Fibroblast of skin of scalp (primary cell): ENCODE measurements at regions not wholly inside any gene's neighbourhood (a gene's known extent, or its start where the extent isn't known, plus 50 kb on each side); places are given as distances from the start of the nearest gene placed in this dataset.
A peak's percentile ranks its signal among the peaks of the same experiment; 100 is the strongest.
"Not testable (repeated sequence)": the region's sequence is repeated elsewhere in the genome, so short reads cannot be mapped to it uniquely, and the experiment has no call there.

ENCODE experiments used
- DNase-seq: peaks from one replicate; pipeline ENCODE4 v3.0.0-alpha.2; 2013

DNA sequence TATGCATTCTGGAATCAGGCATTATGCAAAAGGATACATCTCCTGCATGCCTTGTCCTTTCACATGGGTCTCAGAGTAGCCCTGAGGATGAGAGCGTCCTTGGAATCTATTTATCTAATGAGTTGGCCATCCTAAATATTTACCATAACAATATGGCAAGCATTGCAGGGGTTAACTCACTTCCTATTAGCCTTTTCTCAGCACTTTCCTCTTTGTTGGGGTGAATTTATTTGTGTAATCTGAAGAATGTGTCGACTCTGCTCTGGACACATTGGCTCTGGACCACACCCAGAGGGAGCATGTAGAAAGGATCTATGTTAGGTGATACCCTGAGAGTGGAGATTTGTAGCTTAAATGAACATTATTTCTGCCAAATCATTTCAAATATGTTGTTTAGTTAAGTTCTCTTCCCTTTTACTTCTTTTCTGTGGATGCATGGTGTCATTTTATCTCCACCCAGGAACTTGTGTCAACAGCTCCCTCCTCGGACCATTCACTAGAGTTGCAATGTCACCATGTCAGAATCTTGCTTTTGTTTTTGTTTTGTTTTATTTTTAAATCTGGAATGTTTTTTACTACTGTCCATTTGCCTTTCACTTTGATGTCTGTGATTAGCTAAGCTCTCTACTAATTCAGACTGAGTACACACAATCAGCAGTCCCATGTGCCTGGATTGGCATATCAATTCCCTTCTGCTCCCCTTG, 757.0 kb upstream of the MMS22L start:
- DNase-seq, result peak; percentile 18

DNA sequence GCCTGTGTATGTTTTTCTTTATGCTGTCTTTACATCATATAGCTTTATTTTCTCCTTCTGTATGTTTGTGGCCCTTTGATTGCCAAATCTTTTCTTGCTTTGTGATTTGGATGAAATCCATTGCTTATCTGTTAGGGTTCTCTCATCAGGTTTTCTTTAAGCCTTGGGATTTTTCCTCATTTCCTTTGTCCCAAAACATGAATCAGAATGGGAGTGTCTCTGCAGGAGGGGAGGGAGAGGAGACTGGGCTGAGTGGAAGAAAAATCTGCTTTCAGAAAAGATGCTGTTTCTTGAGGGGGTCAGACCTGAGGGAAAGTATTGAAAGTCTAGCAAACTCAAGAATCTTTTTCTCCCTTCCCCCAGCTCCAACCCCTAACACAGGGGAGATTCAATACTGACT, 758.0 kb upstream of the MMS22L start:
- no peak for DNase-seq

DNA sequence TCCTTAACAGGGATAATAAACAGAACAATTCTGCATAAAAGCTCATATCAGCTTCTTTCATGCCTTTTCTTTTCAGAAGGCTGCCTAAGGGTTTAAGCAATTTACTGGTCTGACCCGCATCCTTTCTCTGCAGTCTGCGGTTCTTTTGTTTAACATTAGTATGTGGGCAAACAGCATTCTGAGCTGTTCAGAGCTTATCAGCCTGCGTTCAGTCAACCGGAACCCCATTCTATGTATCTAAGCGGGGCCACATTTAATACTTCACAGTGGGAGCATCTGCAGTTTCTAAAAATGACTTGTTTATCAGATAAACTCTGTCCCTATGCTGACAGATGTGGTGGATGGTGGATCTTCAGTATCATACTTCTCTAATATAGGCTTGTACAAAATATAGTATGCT, 758.9 kb upstream of the MMS22L start:
- DNase-seq, result no peak

DNA sequence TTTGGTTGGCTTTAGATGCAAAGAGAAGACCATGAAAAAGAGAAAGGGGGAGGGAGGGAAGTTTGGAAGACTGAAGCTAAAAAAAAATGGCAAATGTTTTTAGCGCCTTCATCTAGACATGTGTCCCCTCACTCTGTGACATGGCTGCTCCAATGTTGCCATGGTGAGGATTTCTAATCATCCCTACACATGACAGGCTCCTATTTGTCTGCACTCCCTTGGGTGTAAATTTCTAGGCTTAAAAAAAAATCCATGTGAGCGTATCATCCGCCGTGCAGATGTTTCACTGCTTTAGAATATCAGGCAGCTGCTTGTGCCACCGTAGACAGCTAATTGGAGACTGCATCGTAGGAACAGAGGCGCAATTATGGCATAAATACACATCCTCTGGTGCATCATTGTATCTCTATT, 761.1 kb upstream of the MMS22L start:
- no peak for DNase-seq

DNA sequence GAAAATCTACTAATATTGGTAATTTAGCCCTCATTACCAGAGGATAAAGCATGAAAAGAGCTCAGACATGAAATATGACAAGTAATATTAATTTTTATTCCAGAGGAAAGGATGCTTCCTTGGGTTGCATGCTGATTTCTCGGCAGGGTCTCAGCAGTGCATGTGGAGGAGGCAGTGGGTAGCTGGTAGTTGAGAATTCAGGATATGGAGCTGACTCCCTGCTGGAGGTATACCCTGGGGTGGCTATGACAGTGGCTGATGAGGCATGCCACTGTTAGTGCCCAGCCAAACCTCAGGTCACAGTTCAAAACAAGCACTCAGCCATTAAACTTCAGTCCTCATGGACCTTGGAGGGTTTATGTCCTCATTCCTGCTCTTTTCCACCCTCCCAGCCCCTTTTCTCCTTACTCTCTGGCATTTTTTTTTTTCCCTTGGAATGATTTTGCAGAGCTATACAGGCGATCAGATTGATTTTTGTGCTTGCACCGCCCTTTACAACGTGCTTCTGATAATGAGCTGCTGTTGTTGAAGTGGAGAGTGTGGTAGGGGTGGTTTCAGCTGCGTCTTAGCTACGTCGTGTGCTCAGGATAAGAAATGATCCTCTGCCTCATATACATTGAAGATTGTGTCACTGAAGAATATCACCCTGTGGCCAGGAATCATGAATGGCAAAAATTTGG, 761.9 kb upstream of the MMS22L start:
- no peak for DNase-seq

DNA sequence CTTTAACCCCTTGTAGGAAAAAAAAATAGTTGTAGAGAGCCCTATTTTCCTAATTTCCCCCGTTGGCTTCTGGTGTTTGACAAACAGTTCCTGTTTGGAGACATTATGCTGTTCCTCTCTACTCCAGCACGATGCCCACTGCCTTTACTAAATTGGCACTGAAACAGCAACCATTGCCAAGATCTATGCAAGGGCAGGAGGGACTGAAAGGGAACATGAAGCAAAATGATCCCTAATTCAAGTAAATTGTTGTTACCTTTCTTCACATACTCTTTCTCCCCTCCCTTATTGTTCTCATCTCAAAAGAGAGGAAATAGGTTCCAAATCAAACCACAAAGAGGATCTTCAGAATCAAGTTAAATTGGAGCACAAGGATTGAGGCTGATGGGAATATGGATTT, 764.1 kb upstream of the MMS22L start:
- DNase-seq, result no peak

DNA sequence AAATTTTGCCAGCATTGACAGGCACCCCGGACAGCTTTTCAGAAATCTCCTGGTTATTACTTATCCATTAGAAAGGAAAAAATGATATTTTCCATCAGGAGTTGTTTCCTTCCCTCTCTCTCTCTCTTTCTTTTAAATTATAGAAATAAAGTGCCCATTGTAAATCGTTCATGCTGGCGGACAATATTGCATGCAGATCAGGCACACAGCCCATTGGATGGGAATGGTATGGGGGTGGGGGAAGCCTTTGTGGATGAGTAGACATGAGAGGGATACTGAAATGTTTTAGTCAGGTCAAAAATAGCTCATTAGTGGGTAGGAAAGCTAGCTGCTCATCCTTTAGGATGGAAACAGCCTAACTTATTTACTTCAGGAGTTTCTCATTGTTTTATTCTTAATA, 764.9 kb upstream of the MMS22L start:
- DNase-seq, result no peak

DNA sequence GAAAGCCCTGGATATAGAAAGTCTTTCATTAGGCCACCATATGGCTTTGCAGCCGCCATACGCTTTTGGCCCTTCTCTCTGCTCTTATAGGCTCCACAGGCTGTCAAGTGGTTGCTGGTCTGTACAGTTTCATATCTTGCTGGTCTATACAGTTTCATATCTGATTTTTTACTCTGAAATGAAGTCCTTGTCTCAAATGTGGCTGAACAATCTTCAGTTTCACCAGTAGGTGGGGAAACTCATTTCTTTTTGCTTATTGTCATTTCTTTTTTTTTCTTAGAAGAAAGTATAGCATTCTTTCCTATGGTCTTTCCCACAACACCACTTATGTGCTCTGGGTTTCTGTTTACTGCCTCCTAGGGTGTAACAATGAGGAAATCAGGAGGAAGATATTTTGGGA, 771.4 kb upstream of the MMS22L start:
- DNase-seq, result peak; percentile 14

DNA sequence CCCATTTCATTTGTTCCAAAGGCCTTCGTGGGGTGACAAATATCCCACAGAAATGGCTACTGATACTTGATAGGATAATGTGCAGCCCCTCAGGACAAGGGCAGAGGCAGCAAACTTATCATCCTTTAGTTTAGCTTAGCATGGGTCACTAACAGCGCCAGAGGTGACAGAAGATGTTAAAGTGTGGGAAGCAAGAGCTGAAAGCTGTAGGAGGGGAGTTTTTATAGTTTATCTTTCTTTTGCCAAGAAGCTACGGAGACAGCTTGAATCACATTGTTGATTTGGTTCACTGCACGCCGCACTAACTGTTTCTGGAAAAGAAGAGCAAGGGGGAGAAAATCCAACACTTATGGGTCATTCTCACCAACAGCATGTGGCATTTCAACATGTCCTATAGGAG, 773.9 kb upstream of the MMS22L start:
- no peak for DNase-seq

DNA sequence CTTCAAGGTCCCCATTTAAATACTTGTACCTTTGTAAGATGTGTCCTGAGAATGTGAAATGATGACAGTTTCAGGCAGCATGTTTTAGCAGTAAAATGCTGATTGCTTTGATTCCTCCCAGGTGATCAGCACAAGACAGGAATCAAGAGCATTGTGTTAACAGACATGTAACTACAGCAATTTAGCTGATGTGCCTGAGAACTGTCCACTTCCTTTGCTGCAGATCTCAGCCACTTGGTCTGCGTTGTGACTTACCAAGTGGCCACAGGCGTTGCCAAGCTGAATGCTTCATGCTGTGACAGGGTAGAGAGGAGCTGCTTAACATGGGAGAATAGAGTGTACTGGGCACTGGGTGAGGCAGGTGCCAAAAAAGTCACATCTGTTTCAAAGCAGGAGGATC, 767.0 kb upstream of the POU3F2 start:
- no peak for DNase-seq

DNA sequence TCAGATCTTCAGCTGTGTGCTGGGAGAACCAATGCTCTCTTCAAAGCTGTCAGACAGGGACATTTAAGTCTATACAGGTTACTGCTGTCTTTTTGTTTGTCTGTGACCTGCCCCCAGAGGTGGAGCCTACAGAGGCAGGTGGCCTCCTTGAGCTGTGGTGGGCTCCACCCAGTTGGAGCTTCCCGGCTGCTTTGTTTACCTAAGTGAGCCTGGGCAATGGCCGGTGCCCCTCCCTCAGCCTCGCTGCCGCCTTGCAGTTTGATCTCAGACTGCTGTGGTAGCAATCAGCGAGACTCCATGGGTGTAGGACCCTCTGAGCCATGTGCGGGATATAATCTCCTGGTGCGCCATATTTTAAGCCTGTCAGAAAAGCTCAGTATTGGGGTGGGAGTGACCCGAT, 745.8 kb upstream of the POU3F2 start:
- DNase-seq, result not testable (repeated sequence)

DNA sequence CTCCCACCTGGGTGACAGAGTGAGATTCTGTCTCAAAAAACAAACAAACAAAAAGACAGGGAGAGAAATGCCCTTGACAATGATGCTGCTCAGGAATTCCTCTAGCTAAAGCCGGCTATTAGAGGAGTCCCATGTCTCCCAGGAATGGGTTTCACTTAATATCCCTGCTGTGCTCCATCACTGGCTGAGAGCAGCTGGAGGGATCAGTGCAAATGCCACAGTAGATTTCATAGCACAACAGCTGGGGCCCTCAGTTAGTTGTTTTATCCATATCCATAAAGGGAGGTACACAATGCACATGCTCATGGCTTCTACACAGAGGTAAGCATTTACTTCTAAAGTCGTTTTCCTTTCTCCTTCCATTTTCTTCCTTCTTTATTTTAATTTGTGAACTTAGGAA, 742.0 kb upstream of the POU3F2 start:
- DNase-seq, result no peak

DNA sequence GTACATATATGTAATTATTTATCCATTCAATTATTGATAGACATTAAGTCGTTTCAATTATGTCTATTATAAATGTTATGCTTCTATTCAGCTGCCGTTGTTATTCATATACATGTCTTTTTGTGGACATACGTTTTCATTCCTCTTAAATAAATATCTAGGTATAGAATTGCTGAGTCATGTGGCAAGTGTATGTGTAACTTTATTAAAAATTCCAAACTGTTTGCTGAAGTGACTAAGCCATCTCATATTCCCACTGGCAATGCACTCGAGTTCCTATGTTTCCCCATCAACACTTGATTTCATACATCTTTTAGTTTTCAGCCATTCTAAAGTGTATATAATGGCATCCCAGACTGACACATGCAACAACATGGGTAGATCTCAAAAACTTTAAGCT, 739.7 kb upstream of the POU3F2 start:
- no peak for DNase-seq

DNA sequence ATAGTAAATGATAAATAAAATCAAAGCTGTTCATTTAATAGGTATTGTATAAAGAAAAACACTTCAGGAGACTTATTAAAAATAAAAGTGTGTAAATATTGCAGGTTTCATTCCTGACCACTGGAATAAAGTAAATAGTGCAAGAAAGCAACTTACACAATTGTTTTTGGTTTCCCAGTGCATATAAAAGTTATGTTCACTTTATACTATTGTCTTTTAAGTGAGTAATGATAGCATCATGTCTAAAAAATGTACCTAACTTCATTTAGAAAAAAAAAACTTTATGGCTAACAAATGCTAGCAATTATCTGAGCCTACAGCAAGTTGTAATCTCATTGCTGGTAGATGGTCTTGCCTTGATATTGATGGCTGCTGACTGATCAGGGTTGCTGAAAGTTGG, 726.6 kb upstream of the POU3F2 start:
- no peak for DNase-seq

DNA sequence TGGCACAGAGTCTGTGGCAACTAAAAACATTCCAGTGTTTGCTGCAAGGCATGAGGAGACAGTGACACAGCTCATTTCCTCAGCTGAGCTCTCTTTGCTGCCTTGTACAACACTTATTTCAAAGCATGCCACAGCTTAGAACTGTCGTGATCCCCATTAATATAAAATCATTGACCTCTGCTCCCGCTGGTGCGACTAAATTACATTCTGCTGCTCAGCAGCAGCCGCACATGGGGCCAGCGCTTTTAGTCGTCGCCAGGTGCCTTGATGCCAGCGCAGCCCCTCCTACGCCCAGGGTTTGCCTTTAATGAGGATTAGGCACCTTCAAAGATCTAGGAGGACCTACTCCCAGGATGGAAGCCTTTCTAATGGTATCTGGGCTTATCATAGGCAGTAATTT, 717.9 kb upstream of the POU3F2 start:
- DNase-seq, result no peak

DNA sequence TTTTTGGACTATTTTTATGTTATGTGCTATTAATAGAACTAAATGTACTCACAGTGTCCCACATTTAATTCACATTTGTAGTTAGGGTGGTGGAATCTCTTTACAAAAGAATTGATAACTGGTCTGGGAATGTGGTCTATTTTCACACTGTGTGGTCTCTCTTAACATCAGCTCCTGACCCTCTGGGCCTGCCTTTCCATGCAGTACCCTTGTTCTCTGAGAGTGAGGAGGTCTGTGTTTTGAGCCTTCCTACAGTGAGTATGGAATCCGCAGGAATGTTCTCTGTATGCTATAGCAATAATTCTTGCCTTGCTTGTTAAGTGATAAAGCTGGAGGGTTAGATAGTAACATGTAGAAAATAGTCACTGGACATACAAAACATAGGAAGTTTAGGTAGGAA, 717.3 kb upstream of the POU3F2 start:
- no peak for DNase-seq

DNA sequence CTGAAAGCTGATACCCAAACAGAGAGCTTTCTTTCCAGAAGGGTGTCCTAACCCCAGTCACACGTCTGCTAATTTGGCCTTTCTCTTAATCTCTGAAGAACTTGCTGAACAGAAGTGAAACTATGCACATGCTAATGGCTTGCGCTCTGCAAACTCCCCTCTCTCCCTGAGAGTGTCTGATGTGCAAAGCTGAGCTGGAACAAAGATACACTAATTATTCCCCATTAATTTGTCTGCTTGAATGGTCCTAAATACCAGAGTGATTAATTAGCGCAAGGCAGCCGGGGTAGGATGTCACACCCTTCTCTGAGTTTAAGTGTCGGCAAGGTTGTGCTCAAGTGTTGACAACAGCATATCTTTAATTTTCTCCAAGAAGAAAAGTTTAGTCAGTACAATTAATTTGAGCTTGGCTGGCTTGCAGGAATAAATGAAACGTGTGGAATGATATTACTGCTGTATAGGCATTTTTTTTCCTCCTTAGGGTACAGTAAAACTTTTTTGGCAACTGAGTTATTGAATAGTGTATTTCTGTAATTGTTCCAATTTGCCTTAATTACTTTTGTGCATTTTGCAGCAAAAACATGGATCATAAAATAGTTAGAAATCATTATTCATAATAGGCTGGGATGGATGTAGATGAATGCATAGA, 715.9 kb upstream of the POU3F2 start:
- no peak for DNase-seq

DNA sequence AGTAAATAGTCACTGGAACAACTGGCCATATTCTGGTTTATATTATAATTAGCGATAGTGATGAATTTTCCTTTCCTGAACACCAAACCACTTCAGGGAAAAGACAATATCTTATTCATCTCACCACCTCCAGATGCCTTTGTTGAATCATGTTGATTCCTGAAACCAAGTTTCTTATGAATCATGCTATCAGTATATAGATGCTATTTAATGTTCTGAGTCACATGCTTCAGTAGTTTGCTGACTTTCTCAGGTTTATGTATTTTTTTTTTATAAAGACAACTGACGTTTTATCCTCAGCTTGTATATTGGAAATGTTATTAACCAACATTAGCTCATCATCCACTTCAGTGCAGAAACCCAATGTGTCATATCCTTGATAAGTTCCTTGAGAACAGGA, 710.2 kb upstream of the POU3F2 start:
- no peak for DNase-seq

DNA sequence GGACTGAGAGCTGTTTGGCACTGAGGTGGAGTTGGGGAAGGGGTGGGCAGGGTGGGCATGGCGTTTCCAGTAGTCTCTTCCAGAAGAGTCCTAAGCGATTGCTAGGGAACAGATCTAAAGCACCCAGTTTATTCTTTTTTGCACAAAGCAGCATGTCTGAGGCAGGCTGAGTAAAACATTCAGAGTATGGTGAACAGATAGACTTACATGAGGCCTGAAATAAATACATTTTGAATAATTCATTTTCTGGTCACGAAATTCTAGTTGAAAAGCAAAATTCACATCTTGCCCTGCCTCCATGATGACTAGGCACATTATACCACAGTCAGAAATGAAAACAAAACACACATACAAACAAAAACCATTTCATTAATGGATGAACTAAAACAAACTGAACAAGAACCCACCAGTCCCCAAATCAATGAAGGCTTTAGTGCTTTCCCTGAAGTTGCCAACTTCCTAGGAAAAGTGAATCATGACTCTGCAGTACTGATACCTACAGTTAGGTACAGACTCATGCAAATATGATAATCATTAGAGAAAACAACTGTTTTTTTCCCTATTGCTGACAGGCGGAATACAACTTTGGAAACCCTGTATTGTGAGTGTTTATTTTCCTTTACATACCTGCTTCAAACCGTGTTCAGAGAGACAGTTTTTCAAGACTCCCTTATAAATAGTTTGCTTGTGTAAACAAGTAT, 702.9 kb upstream of the POU3F2 start:
- DNase-seq, result no peak

DNA sequence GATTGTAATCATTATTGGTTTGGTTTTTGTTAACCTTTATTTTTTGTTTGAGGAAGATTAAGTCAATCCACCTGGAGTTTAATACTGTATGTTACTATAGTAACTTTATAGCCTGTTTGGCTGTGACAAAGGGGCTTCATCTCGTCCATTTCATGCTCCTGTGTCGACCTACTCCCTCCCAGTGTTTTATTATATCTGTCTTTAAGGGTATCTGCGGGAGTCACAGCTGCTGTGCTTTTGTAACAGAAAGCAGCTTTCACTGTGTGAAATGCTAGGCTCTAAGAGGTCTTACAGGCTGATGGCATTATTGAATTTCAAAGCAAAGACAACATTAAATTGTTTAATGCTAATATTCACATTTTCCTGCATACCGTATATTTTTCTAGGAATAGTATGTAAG, 698.0 kb upstream of the POU3F2 start:
- no peak for DNase-seq

DNA sequence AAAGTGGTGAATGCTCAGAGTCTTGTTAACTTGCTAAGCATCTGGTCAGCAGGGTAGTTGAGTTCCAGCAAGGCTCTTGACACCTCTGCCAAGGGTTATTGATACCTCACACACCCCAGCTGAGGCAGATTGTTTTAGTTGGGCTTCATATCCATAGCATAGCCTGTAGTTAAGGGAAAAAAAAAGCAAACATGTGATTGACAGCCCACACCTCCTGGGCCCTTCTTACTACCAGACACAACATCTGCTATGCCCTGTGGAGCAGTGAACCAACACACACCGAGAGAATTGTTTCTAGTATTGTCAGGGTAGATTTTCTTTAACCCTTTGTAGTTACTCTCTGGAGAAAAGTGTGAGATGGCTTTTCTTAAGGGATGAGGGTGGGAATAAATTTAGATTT, 697.0 kb upstream of the POU3F2 start:
- DNase-seq, result no peak

DNA sequence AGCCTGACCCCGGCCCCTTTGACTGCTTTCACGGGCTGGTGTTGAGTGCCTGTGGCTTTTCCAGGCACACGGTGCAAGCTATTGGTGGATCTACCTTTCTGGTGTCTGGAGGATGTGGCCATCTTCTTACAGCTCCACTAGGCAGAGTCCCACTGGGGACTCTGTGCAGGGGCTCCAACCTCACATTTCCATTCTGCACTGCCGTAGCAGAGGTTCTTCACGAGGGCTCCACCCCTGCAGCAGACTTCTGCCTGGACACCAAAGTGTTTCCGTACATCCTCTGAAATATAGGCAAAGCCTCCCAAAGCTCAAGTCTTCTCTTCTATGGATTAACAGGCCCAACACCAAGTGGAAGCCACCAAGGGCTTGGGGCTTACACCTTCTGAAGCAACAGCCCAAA, 691.5 kb upstream of the POU3F2 start:
- DNase-seq, result no peak

DNA sequence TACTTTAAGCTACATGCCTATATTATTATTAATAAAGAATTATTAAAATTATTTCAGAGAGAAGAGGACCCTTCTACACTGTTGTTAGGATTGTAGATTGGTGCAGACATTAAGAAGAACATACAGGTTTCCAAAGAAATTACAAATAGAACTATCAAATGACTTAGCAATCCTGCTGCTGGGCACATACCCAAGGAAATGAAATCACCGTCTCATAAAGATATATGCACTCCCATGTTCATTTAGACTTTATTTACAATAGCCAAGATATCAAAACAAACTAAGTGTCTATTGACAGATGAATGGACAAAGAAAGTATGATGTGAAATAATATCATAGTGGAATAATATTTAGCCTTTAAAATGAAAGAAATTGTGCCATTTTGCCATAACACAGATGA, 687.7 kb upstream of the POU3F2 start:
- no peak for DNase-seq

DNA sequence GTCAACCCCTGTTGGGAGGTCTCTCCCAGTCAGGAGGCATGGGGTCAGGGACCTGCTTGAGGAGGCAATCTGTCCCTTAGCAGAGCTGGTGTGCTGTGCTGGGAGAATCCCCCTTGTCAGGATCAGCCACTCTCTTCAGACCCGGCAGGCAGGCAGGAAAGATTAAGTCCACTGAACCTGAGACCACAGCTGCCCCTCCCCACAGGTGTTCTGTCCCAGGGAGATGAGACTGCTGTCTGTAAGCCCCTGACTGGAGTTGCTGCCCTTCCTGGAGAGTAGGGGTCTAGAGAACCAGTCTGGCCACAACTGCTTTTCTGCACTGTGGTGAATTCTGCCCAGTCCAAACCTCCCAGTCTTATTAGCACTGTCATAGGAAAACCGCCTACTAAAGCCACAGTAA, 677.8 kb upstream of the POU3F2 start:
- no peak for DNase-seq
